AG10803 (cell line): ENCODE measurements at regions not wholly inside any gene's neighbourhood (a gene's known extent, or its start where the extent isn't known, plus 50 kb on each side); places are given as distances from the start of the nearest gene placed in this dataset.
"Not testable (repeated sequence)": the region's sequence is repeated elsewhere in the genome, so short reads cannot be mapped to it uniquely, and the experiment has no call there.

Experiments
- DNase-seq: peaks from one replicate; pipeline ENCODE4 v3.0.0; 2010; ENCODE audit warnings: low read depth
- H3K4me3 ChIP-seq: 2 replicates; pipeline ENCODE4 v1.5.1; 2011; ENCODE audit warnings: mild to moderate bottlenecking, low read length, control low read depth
- CTCF ChIP-seq: conservative IDR thresholded peaks from 2 replicates; pipeline ENCODE4 v1.5.1; 2011; ENCODE audit warnings: mild to moderate bottlenecking, low read length, control low read depth, inconsistent platforms

GRCh38 chr7:41437257-41438196 lies 265.4 kb downstream of the INHBA start:
- TF ChIP-seq CTCF, result no peak
- peak; percentile 36 for DNase-seq
- no peak overlapping the region for H3K4me3 ChIP-seq

DNA sequence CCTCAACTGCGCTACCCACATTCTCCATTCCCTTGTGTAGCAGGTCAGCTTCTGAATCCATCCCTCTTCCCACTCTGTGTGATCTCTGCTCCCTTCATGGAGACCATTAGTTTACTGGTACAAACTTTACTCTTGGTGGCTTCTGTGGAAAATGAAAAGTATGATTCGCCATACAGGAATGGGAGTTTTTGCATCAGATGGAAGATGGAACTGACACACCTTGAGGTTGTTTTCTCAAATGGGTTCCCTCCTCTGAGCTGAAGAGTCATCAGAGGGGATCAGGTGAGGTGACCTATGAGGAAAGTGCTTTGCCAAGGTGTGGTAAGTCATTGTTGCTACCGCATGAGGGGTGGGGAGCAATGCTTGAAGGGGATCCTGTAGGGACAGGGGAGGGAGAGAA lies 266.8 kb downstream of the INHBA start:
- H3K4me3 ChIP-seq, result no peak overlapping the region
- DNase-seq, result no peak
- no peak for TF ChIP-seq CTCF

GRCh38 chr7:41435020-41435419 lies 267.9 kb downstream of the INHBA start:
- H3K4me3 ChIP-seq, DNase-seq: not testable (repeated sequence)

- no peak for TF ChIP-seq CTCF
- H3K4me3 ChIP-seq, result no peak overlapping the region
- no peak for DNase-seq
Observed at GRCh38 chr7:41431671-41432070, 271.2 kb downstream of the INHBA start.

GRCh38 chr7:41428381-41428780 lies 274.5 kb downstream of the INHBA start:
- no peak overlapping the region for H3K4me3 ChIP-seq
- TF ChIP-seq CTCF, result no peak
- DNase-seq, result peak; percentile 69

GRCh38 chr7:41425926-41426325 lies 277.0 kb downstream of the INHBA start:
- peak; percentile 61 for DNase-seq

DNA sequence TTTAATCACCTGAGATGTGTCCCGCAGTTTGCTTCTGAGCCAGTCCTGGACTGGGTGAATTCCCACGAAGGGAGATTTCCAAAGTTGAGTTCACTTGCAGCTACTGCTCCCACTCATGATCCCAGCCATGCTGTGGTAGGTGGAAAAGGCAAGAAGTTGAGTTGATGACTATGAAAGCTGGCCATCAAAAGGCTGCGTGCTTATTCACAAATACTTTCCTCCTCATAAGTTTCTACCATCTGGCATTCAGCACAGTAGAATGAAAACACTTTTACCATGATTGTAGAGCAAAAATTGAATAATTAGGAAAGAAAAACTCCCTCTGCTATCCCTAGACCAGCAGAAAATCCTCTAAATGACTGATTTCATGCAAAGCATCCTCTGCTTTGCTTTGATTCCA lies 281.8 kb downstream of the INHBA start:
- H3K4me3 ChIP-seq, result no peak overlapping the region
- DNase-seq, result peak; percentile 53
- no peak for TF ChIP-seq CTCF

More at GRCh38 chr7:41425926-41426325, 277.0 kb downstream of the INHBA start:
- no peak for TF ChIP-seq CTCF
- no peak overlapping the region for H3K4me3 ChIP-seq
